B cell (primary cell): ENCODE measurements at regions not wholly inside any gene's neighbourhood (a gene's known extent, or its start where the extent isn't known, plus 50 kb on each side); places are given as distances from the start of the nearest gene placed in this dataset.

Experiments
- ATAC-seq: fragments of 200-7000 bp; cut with Tn5 transposase; one replicate; pipeline ENCODE4 v1.10.0; 2021; ENCODE audit warnings: low read depth, mild to moderate bottlenecking, moderate number of reproducible peaks, moderate library complexity
- CTCF ChIA-PET: fragments of 350-600 bp; sonication (Branson Sonifier 250); formaldehyde crosslinking; loops from one replicate; lab custom pipeline; 2021; ENCODE audit warnings: antibody characterized with exemption, inconsistent platforms; lab: Charles Lee
- POLR2A ChIA-PET: fragments of 350-600 bp; sonication (Branson Sonifier 250); formaldehyde crosslinking; loops from one replicate; lab custom pipeline; 2021; ENCODE audit warnings: antibody characterized with exemption; lab: Charles Lee
- DNase-seq: peaks from one replicate; pipeline ENCODE4 v3.0.0; 2013
- H2AFZ ChIP-seq: 2 replicates; pipeline ENCODE4 v1.6.1; 2012; ENCODE audit warnings: mild to moderate bottlenecking, low read depth, low read length; ENCODE audit not compliant: insufficient read depth, poor library complexity, severe bottlenecking
- H3K27ac ChIP-seq, 2 donors: 1 replicate in 1 of 2; 2 replicates in 1 of 2; pipeline ENCODE4 v1.5.1; 2012 to 2013; ENCODE audit warnings: low read length in 2 of 2, mild to moderate bottlenecking in 2 of 2, moderate library complexity in 1 of 2
- H3K27me3 ChIP-seq, 4 experiments: fragments of 200-600 bp in 1 of 4; sonication (generic) in 1 of 4; replicated peaks in 1 of 4; 1 replicate in 2 of 4; 2 replicates in 2 of 4; pipeline versions ENCODE4 v1.6.1 to v1.7.0; 2013 to 2016; ENCODE audit warnings: low read length in 3 of 4, mild to moderate bottlenecking in 2 of 4, mixed read lengths in 1 of 4, moderate library complexity in 1 of 4; ENCODE audit not compliant: insufficient read depth in 4 of 4, control insufficient read depth in 3 of 4; ENCODE audit errors: control extremely low read depth in 1 of 4
- H3K36me3 ChIP-seq, 2 experiments: replicated peaks in 1 of 2; 1 replicate in 1 of 2; 2 replicates in 1 of 2; pipeline versions ENCODE4 v1.6.1 to v1.7.1; 2013; ENCODE audit warnings: low read length in 1 of 2; ENCODE audit not compliant: insufficient read depth in 2 of 2, control insufficient read depth in 1 of 2; ENCODE audit errors: control extremely low read depth in 1 of 2, extremely low read depth in 1 of 2
- H3K4me1 ChIP-seq, 2 donors: fragments of 200-600 bp in 1 of 2; sonication (generic) in 1 of 2; 1 replicate in 1 of 2; 2 replicates in 1 of 2; pipeline versions ENCODE4 v1.5.1 to v1.6.1; 2013 to 2017; ENCODE audit warnings: low read length in 2 of 2; ENCODE audit not compliant: control insufficient read depth in 2 of 2, insufficient read depth in 2 of 2
- H3K4me2 ChIP-seq: replicated peaks from 2 replicates; pipeline ENCODE3; 2012; ENCODE audit warnings: mild to moderate bottlenecking, low read depth, low read length; ENCODE audit not compliant: poor library complexity, severe bottlenecking
- H3K4me3 ChIP-seq, 5 experiments: fragments of 200-600 bp in 1 of 5; sonication (generic) in 1 of 5; 1 replicate in 3 of 5; 2 replicates in 2 of 5; pipeline versions ENCODE4 v1.5.1 to v1.7.0; 2011 to 2016; ENCODE audit warnings: low read length in 4 of 5, mild to moderate bottlenecking in 4 of 5, low read depth in 2 of 5, control low read depth in 1 of 5, moderate library complexity in 1 of 5; ENCODE audit not compliant: insufficient read depth in 1 of 5; ENCODE audit errors: control extremely low read depth in 1 of 5, extremely low read depth in 1 of 5
- H3K79me2 ChIP-seq: fragments of 200-600 bp; sonication (generic); one replicate; pipeline ENCODE4 v1.6.0; 2016; ENCODE audit warnings: low read length; ENCODE audit not compliant: control insufficient read depth, insufficient read depth
- H3K9ac ChIP-seq: fragments of 200-600 bp; sonication (generic); 2 replicates; pipeline ENCODE4 v1.6.1; 2017; ENCODE audit warnings: mild to moderate bottlenecking, low read length, moderate library complexity
- H3K9me3 ChIP-seq, 3 donors: one replicate each; pipeline versions ENCODE4 v1.6.1 to v1.7.1; 2013; ENCODE audit warnings: low read length in 2 of 3; ENCODE audit not compliant: control insufficient read depth in 2 of 3, insufficient read depth in 1 of 3; ENCODE audit errors: control extremely low read depth in 1 of 3
- H4K20me1 ChIP-seq: 2 replicates; pipeline ENCODE4 v1.6.0; 2012; ENCODE audit warnings: mild to moderate bottlenecking, low read length; ENCODE audit not compliant: insufficient read depth, control insufficient read depth, poor library complexity, severe bottlenecking
- H3K27ac Mint-ChIP-seq: one replicate; pipeline ENCODE4 v1.8.0; 2021; ENCODE audit warnings: mixed read lengths
- H3K27me3 Mint-ChIP-seq: one replicate; pipeline ENCODE4 v1.8.0; 2021; ENCODE audit warnings: mixed read lengths
- H3K4me1 Mint-ChIP-seq: one replicate; pipeline ENCODE4 v1.8.0; 2021; ENCODE audit warnings: mixed read lengths
- H3K4me3 Mint-ChIP-seq: one replicate; pipeline ENCODE4 v1.8.0; 2021; ENCODE audit warnings: mixed read lengths
- H3K9me3 Mint-ChIP-seq: one replicate; pipeline ENCODE4 v1.8.0; 2022; ENCODE audit warnings: mixed read lengths; ENCODE audit not compliant: insufficient read depth
- EZH2 ChIP-seq: IDR thresholded peaks from 2 replicates; pipeline ENCODE4 v1.6.1; 2012; ENCODE audit warnings: borderline replicate concordance, low read depth, mild to moderate bottlenecking, moderate library complexity, low read length; ENCODE audit not compliant: insufficient read depth, poor library complexity, severe bottlenecking
- WGBS: methylation state at CpG from one replicate; pipeline ENCODE4 v1.1.5; 2013; ENCODE audit warnings: missing lambda C conversion rate; ENCODE audit not compliant: insufficient coverage; 5-methylcytosine and 5-hydroxymethylcytosine counted together
- intact Hi-C: fragments of 100-400 bp; cut with micrococcal nuclease; formaldehyde crosslinking; loops from one replicate; pipeline ENCODE4 v1.10.0; 2022
- TF ChIP-seq, protein P1 (sequence below): fragments of 200-600 bp; IDR thresholded peaks from one replicate; pipeline ENCODE4 v1.8.0; 2022; ENCODE audit warnings: antibody characterized with exemption, mild to moderate bottlenecking

DNA sequence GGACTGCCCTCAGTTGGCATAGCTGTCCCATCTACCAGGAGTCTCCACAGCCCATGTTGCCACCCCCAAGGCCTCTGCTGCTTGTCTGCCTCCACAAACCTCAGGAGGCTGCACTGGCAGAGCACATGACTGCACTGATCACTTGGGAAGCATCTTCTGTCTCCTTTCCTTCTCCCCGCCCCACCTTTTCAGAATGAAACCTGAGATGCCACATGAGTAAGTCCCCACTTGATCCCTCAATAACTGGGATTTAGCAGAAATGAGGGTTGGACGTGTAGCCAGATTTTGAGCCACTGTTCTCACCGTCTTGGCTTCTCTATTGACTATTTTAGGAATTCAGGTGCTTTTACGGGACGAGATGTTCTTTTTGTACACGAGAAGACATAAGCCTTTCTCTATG, 328.4 kb downstream of the CDC5L start:
- Histone ChIP-seq H2AFZ (no peak overlapping the region), H3K4me2 (no peak overlapping the region), H3K9me3 (no peaks in the 10 kb centered on the region), H3K27ac (no peak overlapping the region), H3K9ac (no peak overlapping the region), H3K36me3 (no peaks in the 10 kb centered on the region), H4K20me1 (no peaks in the 10 kb centered on the region), H3K79me2 (no peaks in the 10 kb centered on the region), H3K4me1 (no peaks in the 10 kb centered on the region), H3K27me3 (no peaks in the 10 kb centered on the region), H3K4me3 (no peak overlapping the region)
- ATAC-seq (no peak), DNase-seq (no peak)
- intact Hi-C loops, result no loop called here
- Mint-ChIP-seq H3K4me3 (no peak overlapping the region), H3K27me3 (peaks cover 9% of the 10 kb centered on the region), H3K27ac (no peak overlapping the region), H3K9me3 (no peaks in the 10 kb centered on the region), H3K4me1 (no peaks in the 10 kb centered on the region)
- WGBS, result 98% methylated on average over 5 of the region's 6 CpGs
- TF ChIP-seq, protein P1, sequence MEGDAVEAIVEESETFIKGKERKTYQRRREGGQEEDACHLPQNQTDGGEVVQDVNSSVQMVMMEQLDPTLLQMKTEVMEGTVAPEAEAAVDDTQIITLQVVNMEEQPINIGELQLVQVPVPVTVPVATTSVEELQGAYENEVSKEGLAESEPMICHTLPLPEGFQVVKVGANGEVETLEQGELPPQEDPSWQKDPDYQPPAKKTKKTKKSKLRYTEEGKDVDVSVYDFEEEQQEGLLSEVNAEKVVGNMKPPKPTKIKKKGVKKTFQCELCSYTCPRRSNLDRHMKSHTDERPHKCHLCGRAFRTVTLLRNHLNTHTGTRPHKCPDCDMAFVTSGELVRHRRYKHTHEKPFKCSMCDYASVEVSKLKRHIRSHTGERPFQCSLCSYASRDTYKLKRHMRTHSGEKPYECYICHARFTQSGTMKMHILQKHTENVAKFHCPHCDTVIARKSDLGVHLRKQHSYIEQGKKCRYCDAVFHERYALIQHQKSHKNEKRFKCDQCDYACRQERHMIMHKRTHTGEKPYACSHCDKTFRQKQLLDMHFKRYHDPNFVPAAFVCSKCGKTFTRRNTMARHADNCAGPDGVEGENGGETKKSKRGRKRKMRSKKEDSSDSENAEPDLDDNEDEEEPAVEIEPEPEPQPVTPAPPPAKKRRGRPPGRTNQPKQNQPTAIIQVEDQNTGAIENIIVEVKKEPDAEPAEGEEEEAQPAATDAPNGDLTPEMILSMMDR, result no peak
- no peak for TF ChIP-seq EZH2
- CTCF ChIA-PET, result no interaction called here
- POLR2A ChIA-PET, result no interaction called here

GRCh38 chr6:44717431-44717830, 329.9 kb downstream of the CDC5L start:
- 96% methylated on average over 2 of the region's 2 CpGs for WGBS
- intact Hi-C loops, result no loop called here

More at GRCh38 chr6:44717431-44717830, 329.9 kb downstream of the CDC5L start:
- Histone ChIP-seq H3K4me2 (no peak overlapping the region), H3K79me2 (no peaks in the 10 kb centered on the region), H3K27ac (no peak overlapping the region), H4K20me1 (no peaks in the 10 kb centered on the region), H3K36me3 (no peaks in the 10 kb centered on the region), H3K9ac (no peak overlapping the region), H2AFZ (no peak overlapping the region), H3K4me1 (no peaks in the 10 kb centered on the region), H3K4me3 (no peak overlapping the region), H3K27me3 (no peaks in the 10 kb centered on the region), H3K9me3 (no peaks in the 10 kb centered on the region)
- ATAC-seq (no peak), DNase-seq (no peak)
- CTCF ChIA-PET, result no interaction called here
- Mint-ChIP-seq H3K9me3 (no peaks in the 10 kb centered on the region), H3K27ac (no peak overlapping the region), H3K4me3 (no peak overlapping the region), H3K27me3 (peaks cover 9% of the 10 kb centered on the region), H3K4me1 (no peaks in the 10 kb centered on the region)
- POLR2A ChIA-PET, result no interaction called here
- no peak for TF ChIP-seq EZH2
- TF ChIP-seq, protein P1, result no peak
